H1 (cell line): ENCODE measurements at regions not wholly inside any gene's neighbourhood (a gene's known extent, or its start where the extent isn't known, plus 50 kb on each side); places are given as distances from the start of the nearest gene placed in this dataset.

Experiments
- CBX8 ChIP-seq: fragments of 300-800, 300-1000 bp; sonication (generic); IDR thresholded peaks from 2 replicates; pipeline ENCODE4 v1.7.1; 2016; ENCODE audit warnings: low read depth, low read length, borderline replicate concordance
- GABPA ChIP-seq: IDR thresholded peaks from 2 replicates; pipeline ENCODE4 v1.6.1; 2011; ENCODE audit warnings: mild to moderate bottlenecking, low read length, moderate library complexity, borderline replicate concordance; ENCODE audit not compliant: insufficient read depth
- JUND ChIP-seq: IDR thresholded peaks from 2 replicates; pipeline ENCODE4 v1.6.1; 2011; ENCODE audit warnings: mild to moderate bottlenecking, improper control_type of control experiment, low read length
- SP4 ChIP-seq: IDR thresholded peaks from 2 replicates; pipeline ENCODE4 v1.6.1; 2012; ENCODE audit warnings: low read length, inconsistent platforms

DNA sequence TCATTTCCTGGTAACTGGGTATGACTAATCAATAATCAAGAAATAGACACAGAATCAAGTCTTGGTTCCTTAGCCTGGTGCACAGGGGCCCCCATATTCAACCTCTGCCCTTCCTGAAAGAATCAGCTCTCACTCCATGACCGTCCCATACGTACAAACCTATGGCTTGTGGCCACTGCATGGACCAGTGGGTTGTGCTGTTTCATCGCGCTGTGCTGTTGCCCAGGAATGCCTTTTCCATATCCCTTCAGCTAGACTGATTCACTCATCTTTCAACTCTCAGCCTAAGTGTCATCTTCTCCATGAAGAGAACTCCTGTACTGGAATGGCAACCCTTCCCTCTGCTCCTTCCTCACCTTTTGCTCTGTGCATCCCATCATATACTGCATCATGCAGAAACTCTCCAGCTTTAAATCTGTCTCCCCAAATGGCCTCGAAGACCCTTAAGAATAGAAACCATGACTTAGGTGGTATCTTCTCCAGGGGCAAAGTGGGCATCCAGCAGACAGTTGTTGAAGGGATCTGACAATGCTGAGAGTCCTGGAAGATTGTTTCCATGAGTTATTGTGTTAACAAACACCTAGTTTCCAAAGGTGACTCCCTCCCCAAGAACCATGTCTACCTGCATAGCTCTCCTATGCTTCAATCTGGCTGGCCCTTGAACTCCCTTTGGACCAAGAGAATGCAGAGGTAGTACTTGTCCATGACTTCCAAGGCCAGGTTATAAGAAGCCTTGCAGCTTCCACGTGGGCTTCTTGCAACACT is 180.8 kb downstream of the ACTL7B start (continued):
- TF ChIP-seq CBX8, result no peak
- TF ChIP-seq GABPA, result no peak
- no peak for TF ChIP-seq SP4
- no peak for TF ChIP-seq JUND
- TF ChIP-seq, all 59 proteins: peak for 0
